Lower leg skin (tissue), 3 donors: ENCODE measurements at regions not wholly inside any gene's neighbourhood (a gene's known extent, or its start where the extent isn't known, plus 50 kb on each side); places are given as distances from the start of the nearest gene placed in this dataset.

Experiments
- POLR2A ChIP-seq, 2 donors: fragments of 450-650 bp; IDR thresholded peaks; one replicate each; pipeline ENCODE4 v1.6.1; 2016 to 2017; ENCODE audit warnings: antibody characterized with exemption in 2 of 2, mild to moderate bottlenecking in 1 of 2, moderate library complexity in 1 of 2
- TF ChIP-seq, protein P1 (sequence below), 3 donors: fragments of 450-650 bp; IDR thresholded peaks; one replicate each; pipeline ENCODE4 v1.5.1; 2016; ENCODE audit warnings: antibody characterized with exemption in 3 of 3, mild to moderate bottlenecking in 3 of 3, moderate library complexity in 2 of 3

DNA sequence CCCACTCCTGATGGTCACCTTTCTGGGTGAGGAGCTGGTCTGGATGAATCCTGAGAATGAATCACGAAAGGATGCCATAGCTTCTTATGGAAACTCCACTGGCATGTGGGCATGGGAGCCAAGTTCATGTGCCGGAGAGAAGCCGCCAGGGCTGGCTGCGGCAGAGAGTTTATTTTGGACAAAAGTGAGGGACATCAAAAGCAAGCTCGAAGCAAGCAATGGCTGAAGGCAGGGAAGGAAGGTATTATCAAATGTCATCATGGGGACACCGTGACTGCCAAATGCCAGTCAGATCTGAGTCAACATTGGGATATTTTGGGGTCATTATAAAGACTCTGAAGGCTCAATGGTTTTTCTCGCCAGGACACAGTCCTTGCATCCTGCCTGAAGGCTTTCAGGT lies 249.1 kb downstream of the QKI start:
- TF ChIP-seq, protein P1, sequence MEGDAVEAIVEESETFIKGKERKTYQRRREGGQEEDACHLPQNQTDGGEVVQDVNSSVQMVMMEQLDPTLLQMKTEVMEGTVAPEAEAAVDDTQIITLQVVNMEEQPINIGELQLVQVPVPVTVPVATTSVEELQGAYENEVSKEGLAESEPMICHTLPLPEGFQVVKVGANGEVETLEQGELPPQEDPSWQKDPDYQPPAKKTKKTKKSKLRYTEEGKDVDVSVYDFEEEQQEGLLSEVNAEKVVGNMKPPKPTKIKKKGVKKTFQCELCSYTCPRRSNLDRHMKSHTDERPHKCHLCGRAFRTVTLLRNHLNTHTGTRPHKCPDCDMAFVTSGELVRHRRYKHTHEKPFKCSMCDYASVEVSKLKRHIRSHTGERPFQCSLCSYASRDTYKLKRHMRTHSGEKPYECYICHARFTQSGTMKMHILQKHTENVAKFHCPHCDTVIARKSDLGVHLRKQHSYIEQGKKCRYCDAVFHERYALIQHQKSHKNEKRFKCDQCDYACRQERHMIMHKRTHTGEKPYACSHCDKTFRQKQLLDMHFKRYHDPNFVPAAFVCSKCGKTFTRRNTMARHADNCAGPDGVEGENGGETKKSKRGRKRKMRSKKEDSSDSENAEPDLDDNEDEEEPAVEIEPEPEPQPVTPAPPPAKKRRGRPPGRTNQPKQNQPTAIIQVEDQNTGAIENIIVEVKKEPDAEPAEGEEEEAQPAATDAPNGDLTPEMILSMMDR (IDR thresholded peaks at IDR 0.05) = no peak
- no peak for TF ChIP-seq POLR2A (IDR thresholded peaks at IDR 0.05)
